ENCODE measurements at regions not wholly inside any gene's neighbourhood (a gene's known extent, or its start where the extent isn't known, plus 50 kb on each side); places are given as distances from the start of the nearest gene placed in this dataset.
A peak's percentile ranks its signal among the peaks of the same experiment; 100 is the strongest.

GRCh38 chr14:42869681-42870080, 1263.0 kb downstream of the LRFN5 start:
- in situ Hi-C loops (cut with HindIII; ENCODE audit: low sequenced_read_pairs): no loop called here
- no peak for DNase-seq (ENCODE audit: low spot score)

GRCh38 chr14:42862114-42862513, 1255.4 kb downstream of the LRFN5 start:
- no peak for DNase-seq (ENCODE audit: low spot score)
- in situ Hi-C loops (cut with HindIII; ENCODE audit: low sequenced_read_pairs): no loop called here

DNA sequence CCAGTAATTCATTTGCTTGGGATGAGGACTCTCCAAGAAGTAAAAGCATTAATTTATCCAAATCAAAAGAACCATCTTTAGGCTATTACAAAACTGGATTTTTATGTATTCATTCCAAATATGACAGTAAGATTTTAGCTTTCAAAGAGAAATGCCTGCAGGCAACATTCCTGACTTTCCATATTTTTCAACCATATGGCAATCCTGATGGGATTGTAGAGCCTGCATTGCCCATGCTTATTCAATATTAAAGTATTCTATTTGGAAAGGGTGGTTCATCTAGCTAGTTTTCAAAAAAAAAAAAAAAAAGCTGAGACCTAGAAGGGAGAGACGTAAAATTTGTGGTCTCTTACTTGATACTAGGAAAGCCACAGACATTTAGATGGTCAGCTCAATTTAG, 1253.7 kb downstream of the LRFN5 start:
- no peak for DNase-seq (ENCODE audit: low spot score)
- in situ Hi-C loops (cut with HindIII; ENCODE audit: low sequenced_read_pairs): no loop called here

DNA sequence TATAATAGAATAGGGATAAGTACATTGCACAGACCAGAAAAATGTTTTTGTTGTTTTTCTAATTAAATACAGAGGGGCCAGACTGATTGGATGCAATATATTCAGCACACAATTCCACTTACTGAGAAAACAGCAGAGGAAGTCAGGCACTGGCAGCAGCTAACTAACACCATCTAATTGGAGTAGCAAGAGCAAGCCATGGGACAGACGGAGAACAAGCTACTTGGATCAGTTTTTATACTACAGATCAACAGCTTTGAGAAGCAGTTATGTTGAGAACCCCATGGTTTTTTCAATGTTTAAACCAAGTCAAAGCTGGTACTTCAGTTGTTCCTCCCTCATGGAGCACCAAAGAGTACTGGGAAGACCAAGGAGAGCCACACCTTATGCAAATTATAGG, 1249.4 kb downstream of the LRFN5 start:
- in situ Hi-C loops (cut with HindIII; ENCODE audit: low sequenced_read_pairs): no loop called here
- no peak for DNase-seq (ENCODE audit: low spot score)

GRCh38 chr14:42855085-42855484, 1248.4 kb downstream of the LRFN5 start:
- no peak for DNase-seq (ENCODE audit: low spot score)
- in situ Hi-C loops (cut with HindIII; ENCODE audit: low sequenced_read_pairs): no loop called here

DNA sequence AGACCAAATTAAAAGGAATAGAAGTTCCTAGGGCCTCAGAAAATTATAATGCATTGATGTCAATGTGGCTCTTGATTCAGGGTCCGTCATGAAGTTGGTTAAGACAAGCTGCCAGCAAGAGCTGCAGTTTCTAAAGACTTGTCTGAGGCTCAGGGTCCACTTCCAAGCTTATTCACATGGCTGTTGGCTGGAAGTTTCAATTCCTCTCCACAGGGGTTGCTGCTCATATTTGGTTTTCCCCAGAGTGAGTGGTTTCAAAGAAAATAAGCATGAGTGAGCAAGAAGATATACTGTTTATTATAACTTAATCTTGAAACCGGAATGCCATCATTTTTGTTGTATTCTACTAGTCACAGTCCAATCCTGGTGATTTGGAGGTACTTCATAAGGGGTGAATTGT, 1247.4 kb downstream of the LRFN5 start:
- no peak for DNase-seq (ENCODE audit: low spot score)
- in situ Hi-C loops (cut with HindIII; ENCODE audit: low sequenced_read_pairs): no loop called here

DNA sequence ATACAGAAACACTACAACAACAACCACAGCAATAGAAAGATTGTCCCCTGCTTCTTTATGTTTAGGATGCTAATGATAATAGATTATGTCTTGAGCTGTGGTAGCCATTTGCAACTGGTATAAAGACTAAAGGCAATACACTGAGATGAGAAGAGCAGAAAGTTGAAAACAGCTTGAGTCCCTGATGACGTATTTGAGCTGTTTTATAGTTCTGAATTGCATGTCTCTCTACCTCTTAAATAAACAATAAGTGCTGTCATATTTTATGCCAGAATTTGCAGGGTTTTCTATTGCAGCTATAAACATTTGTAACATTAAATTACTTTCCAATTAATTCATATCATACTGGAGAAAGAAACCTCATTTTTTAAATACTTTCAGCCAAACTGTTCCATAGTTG, 1242.0 kb downstream of the LRFN5 start:
- no peak for DNase-seq (ENCODE audit: low spot score)
- in situ Hi-C loops (cut with HindIII; ENCODE audit: low sequenced_read_pairs): no loop called here

DNA sequence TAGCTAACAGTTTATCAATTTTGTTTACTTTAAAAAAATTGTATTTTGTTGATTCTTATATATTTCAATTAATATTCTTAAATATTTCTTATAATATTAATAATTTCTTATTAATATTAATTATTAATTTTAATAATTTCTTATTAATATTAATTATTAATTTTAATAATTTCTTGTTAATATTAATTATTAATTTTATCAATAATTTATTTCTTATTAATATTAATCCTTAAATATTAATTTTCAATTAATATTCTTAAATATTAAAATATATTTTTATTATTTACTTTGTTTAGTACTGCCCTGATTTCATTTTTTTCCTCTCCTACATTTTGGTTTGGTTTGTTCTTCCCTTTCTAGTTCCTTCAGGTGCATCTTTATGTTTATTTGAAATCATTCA, 1208.1 kb downstream of the LRFN5 start:
- no peak for DNase-seq (ENCODE audit: low spot score)
- in situ Hi-C loops (cut with HindIII; ENCODE audit: low sequenced_read_pairs): no loop called here

GRCh38 chr14:42806909-42807315, 1200.2 kb downstream of the LRFN5 start:
- DNase-seq (ENCODE audit: low spot score): no peak
- in situ Hi-C loops (cut with HindIII; ENCODE audit: low sequenced_read_pairs): no loop called here

DNA sequence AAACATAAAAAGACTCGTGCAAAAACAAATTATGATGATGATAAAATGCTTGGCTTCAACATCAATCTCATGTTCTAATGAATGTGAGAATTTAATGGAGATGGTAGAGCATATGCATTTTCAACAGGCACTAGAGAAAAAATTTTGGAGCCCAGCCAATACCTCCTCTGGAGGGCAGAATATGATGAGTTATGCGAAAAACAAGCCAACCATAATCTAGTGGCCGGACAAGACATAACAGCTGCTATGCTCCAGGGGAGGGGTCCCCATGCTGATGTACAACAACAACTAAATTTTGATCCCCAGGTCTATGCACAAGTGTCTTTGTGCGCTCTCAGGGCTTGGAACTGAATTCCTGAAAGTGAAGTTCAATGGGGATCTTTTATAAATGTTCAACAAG, 1197.5 kb downstream of the LRFN5 start:
- no peak for DNase-seq (ENCODE audit: low spot score)
- in situ Hi-C loops (cut with HindIII; ENCODE audit: low sequenced_read_pairs): no loop called here

DNA sequence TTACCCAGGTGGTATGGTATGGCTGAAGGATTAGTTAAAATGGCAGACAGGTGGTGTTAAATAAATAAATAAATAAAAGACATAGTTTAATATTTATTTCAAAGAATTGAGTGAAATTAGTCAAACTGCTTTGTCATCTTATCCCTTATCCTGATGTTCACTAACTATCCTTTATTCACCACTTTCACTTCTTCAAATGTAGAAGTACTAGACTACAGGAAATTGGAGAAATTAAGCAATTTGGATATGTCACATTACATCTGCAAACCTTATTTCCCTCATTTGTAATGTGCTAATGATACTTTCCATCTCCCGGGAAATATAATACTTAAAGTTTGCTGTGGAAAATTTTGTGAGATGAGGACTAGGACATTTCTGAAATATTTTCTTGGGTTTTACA, 1195.7 kb downstream of the LRFN5 start:
- DNase-seq (ENCODE audit: low spot score): no peak
- in situ Hi-C loops (cut with HindIII; ENCODE audit: low sequenced_read_pairs): no loop called here

DNA sequence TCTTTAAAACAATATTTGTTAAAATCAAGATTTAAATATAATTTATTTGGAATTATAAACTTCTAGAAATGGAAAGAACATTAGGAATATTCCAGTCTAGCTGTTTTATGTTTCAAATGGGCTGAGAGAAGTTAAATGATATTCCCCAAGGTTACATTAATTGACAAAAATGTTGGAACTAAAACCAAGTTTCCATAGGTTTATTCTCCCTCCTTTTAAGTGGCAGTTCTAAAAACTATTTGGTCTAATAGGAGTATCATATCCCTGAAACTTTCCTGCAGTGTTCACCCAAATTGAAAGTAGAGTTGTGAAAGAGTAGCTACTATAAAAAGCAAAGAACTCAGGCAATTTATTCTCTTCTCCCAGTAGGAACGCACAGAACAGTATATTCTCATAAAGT, 1185.5 kb downstream of the LRFN5 start:
- in situ Hi-C loops (cut with HindIII; ENCODE audit: low sequenced_read_pairs): no loop called here
- DNase-seq (ENCODE audit: low spot score): no peak

DNA sequence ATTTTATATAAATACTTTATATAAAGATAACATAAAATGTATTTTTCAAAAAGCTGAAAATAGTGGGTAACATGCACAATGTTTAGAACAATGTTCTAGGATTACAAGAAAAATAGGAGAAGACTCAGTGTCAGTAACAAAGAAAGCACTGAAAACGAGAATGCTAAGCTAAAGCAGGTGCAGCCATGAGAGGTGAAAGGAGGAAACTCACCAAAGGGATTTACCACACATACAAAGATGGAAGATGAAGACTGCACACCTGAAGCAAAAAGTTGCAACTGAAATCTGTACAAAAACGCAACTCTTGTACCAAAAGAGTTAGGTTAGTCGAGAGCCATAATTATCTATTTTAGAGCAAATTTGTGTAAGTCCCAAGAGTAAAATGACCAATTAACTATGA, 1176.1 kb downstream of the LRFN5 start:
- in situ Hi-C loops (cut with HindIII; ENCODE audit: low sequenced_read_pairs): no loop called here
- DNase-seq (ENCODE audit: low spot score): no peak

DNA sequence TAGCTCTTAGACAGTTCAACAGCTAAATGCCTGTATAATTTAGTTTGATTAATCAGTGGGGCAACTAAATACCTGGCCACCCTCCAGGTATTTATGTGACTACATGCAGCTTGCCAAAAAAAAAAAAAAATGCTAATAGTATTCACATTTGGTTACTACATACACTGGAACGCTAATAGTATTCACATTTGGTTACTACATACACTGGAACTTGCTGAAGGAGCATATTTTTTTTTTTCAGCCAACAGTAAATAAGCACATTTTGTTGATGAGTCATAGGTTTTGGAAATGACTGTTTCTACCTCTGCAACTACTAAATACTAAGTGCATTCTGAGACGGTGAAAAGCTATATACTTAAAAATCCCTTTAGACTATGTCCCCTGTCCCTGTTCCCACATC, 1172.3 kb downstream of the LRFN5 start:
- no peak for DNase-seq (ENCODE audit: low spot score)
- in situ Hi-C loops (cut with HindIII; ENCODE audit: low sequenced_read_pairs): no loop called here

GRCh38 chr14:42750771-42751170, 1144.1 kb downstream of the LRFN5 start:
- DNase-seq (ENCODE audit: low spot score): no peak
- in situ Hi-C loops (cut with HindIII; ENCODE audit: low sequenced_read_pairs): no loop called here

- in situ Hi-C loops (cut with HindIII; ENCODE audit: low sequenced_read_pairs): no loop called here
- no peak for DNase-seq (ENCODE audit: low spot score)
These were observed 1135.4 kb downstream of the LRFN5 start for GRCh38 chr14:42742084-42742483.

DNA sequence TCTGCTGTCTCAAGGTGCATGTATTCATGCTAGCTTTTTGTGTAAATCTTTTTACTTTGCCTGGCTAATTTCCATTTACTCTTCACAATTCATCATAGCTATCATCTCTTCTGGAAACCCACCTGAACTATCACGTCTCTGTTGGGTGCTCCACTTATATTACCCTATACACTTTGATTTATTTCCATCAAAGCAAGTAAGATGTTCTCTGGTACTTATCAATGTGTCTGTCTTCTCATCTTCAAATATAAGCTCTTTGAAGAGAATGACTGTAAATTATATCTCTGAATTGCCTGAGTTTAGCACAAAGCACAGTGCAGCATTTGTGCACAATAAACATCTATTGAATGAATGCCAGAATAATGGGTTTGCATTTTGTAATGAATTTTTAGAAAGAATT, 1129.7 kb downstream of the LRFN5 start:
- DNase-seq (ENCODE audit: low spot score): no peak
- in situ Hi-C loops (cut with HindIII; ENCODE audit: low sequenced_read_pairs): no loop called here

GRCh38 chr14:42734041-42734440, 1127.4 kb downstream of the LRFN5 start:
- in situ Hi-C loops (cut with HindIII; ENCODE audit: low sequenced_read_pairs): no loop called here
- no peak for DNase-seq (ENCODE audit: low spot score)

- in situ Hi-C loops (cut with HindIII; ENCODE audit: low sequenced_read_pairs): no loop called here
- no peak for DNase-seq (ENCODE audit: low spot score)
These were observed 1125.3 kb downstream of the LRFN5 start for GRCh38 chr14:42732005-42732404.

- in situ Hi-C loops (cut with HindIII; ENCODE audit: low sequenced_read_pairs): no loop called here
- DNase-seq (ENCODE audit: low spot score): no peak
These were observed 1124.8 kb downstream of the LRFN5 start for GRCh38 chr14:42731480-42731879.

DNA sequence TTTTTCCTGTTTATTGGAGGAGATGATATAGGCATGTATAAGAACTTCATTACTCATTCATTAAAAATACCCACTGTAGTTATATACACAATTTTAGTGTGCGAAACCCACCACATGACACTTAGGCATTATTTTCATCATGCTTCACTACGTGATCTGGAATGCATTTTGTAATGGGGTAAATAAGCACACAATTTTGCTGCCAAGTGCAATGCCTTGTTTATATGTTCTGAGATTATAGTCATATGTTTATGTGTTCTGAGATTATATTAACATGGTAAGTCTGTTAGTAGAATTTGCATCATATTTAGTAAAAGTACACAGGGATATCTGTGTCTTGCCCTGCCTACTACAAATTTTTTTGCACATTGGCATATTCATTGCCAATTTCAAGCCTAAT, 1123.0 kb downstream of the LRFN5 start:
- no peak for DNase-seq (ENCODE audit: low spot score)

GRCh38 chr14:42719391-42719790, 1112.7 kb downstream of the LRFN5 start:
- peak; percentile 12 for DNase-seq (ENCODE audit: low spot score)
- in situ Hi-C loops (cut with HindIII; ENCODE audit: low sequenced_read_pairs): no loop called here

More for the DNA sequence above, 1123.0 kb downstream of the LRFN5 start:
- in situ Hi-C loops (cut with HindIII; ENCODE audit: low sequenced_read_pairs): no loop called here

All from G401 (cell line).